GM23338 (cell line): ENCODE measurements at regions not wholly inside any gene's neighbourhood (a gene's known extent, or its start where the extent isn't known, plus 50 kb on each side); places are given as distances from the start of the nearest gene placed in this dataset.

ENCODE experiments used
- ATAC-seq: fragments of 200-7000 bp; cut with Tn5 transposase; 3 replicates; pipeline ENCODE4 v1.9.1; 2020
- DNase-seq: peaks from one replicate; pipeline ENCODE4 v3.0.0-alpha.2; 2015; ENCODE audit warnings: low spot score
- H2AFZ ChIP-seq: fragments of 200-600 bp; sonication (generic); 2 replicates; pipeline ENCODE4 v1.8.0; 2016; ENCODE audit warnings: antibody characterized with exemption, mild to moderate bottlenecking, moderate library complexity
- H3F3A ChIP-seq: fragments of 200-600 bp; sonication (generic); replicated peaks from 2 replicates; pipeline ENCODE4 v1.8.0; 2017; ENCODE audit warnings: antibody characterized with exemption, mixed run types, low read depth
- H3K27ac ChIP-seq: fragments of 200-600 bp; sonication (generic); 2 replicates; pipeline ENCODE4 v1.6.1; 2016; ENCODE audit warnings: low read depth
- H3K27me3 ChIP-seq: fragments of 200-600 bp; sonication (generic); 2 replicates; pipeline ENCODE4 v1.8.0; 2016; ENCODE audit warnings: mild to moderate bottlenecking, mixed run types, moderate library complexity; ENCODE audit not compliant: insufficient read depth
- H3K36me3 ChIP-seq: fragments of 200-600 bp; sonication (generic); 2 replicates; pipeline ENCODE4 v1.8.0; 2016; ENCODE audit warnings: mild to moderate bottlenecking; ENCODE audit not compliant: insufficient read depth
- H3K4me1 ChIP-seq: fragments of 200-600 bp; sonication (generic); 2 replicates; pipeline ENCODE4 v1.8.0; 2016; ENCODE audit warnings: mild to moderate bottlenecking, moderate library complexity; ENCODE audit not compliant: insufficient read depth
- H3K4me2 ChIP-seq: fragments of 200-600 bp; sonication (generic); 2 replicates; pipeline ENCODE4 v1.7.1; 2017; ENCODE audit warnings: mixed run types
- H3K4me3 ChIP-seq: fragments of 200-600 bp; sonication (generic); 2 replicates; pipeline ENCODE4 v1.6.1; 2016; ENCODE audit warnings: mixed run types
- H3K79me2 ChIP-seq: fragments of 200-600 bp; sonication (generic); replicated peaks from 2 replicates; pipeline ENCODE4 v1.8.0; 2017; ENCODE audit warnings: mild to moderate bottlenecking; ENCODE audit not compliant: insufficient read depth
- H3K9me2 ChIP-seq: fragments of 200-600 bp; sonication (generic); 2 replicates; pipeline ENCODE4 v1.8.0; 2017; ENCODE audit not compliant: insufficient read depth
- H4K20me1 ChIP-seq: fragments of 200-600 bp; sonication (generic); replicated peaks from 2 replicates; pipeline ENCODE4 v1.8.0; 2017; ENCODE audit warnings: mild to moderate bottlenecking; ENCODE audit not compliant: insufficient read depth
- H3K27ac Mint-ChIP-seq: 2 replicates; pipeline ENCODE4 v1.8.0; 2020; ENCODE audit warnings: inconsistent platforms, mild to moderate bottlenecking, moderate library complexity, mixed read lengths
- H3K27me3 Mint-ChIP-seq: 3 replicates; pipeline ENCODE4 v1.8.0; 2022; ENCODE audit warnings: low read depth, mild to moderate bottlenecking, moderate library complexity, mixed read lengths, inconsistent platforms; ENCODE audit not compliant: insufficient read depth, poor library complexity
- H3K36me3 Mint-ChIP-seq: 3 replicates; pipeline ENCODE4 v1.8.0; 2021; ENCODE audit warnings: low read depth, mild to moderate bottlenecking, inconsistent platforms, moderate library complexity, mixed read lengths
- H3K4me1 Mint-ChIP-seq: 3 replicates; pipeline ENCODE4 v1.8.0; 2020; ENCODE audit warnings: mild to moderate bottlenecking, inconsistent platforms, mixed read lengths
- H3K4me3 Mint-ChIP-seq: 3 replicates; pipeline ENCODE4 v1.8.0; 2021; ENCODE audit warnings: moderate library complexity, mild to moderate bottlenecking, inconsistent platforms, mixed read lengths
- H3K9me3 Mint-ChIP-seq: 3 replicates; pipeline ENCODE4 v1.8.0; 2020; ENCODE audit warnings: moderate library complexity, mild to moderate bottlenecking, inconsistent platforms, mixed read lengths
- CREB1 ChIP-seq: fragments of 250-450 bp; sonication (Bioruptor Pico); IDR thresholded peaks from 2 replicates; pipeline ENCODE4 v1.5.0; 2020; ENCODE audit warnings: low read depth, mild to moderate bottlenecking, moderate library complexity
- ETS1 ChIP-seq: IDR thresholded peaks from 2 replicates; pipeline ENCODE4 v1.6.1; 2016; ENCODE audit warnings: antibody characterized with exemption
- EZH2 ChIP-seq: fragments of 200-600 bp; sonication (generic); IDR thresholded peaks from one replicate; pipeline ENCODE4 v1.8.0; 2017; ENCODE audit warnings: antibody characterized with exemption, mild to moderate bottlenecking, low read depth; ENCODE audit not compliant: unreplicated experiment
- EZH2phosphoT487 ChIP-seq: fragments of 200-600 bp; sonication (generic); IDR thresholded peaks from one replicate; pipeline ENCODE4 v1.8.1; 2018; ENCODE audit warnings: antibody characterized with exemption; ENCODE audit not compliant: unreplicated experiment
- JUNB ChIP-seq: IDR thresholded peaks from one replicate; pipeline ENCODE4 v1.6.1; 2016; ENCODE audit warnings: antibody characterized with exemption; ENCODE audit not compliant: unreplicated experiment
- NANOG ChIP-seq: IDR thresholded peaks from 2 replicates; pipeline ENCODE4 v1.6.1; 2016; ENCODE audit warnings: antibody characterized with exemption, borderline replicate concordance
- POLR2AphosphoS5 ChIP-seq: IDR thresholded peaks from 2 replicates; pipeline ENCODE4 v1.6.1; 2016; ENCODE audit warnings: antibody characterized with exemption, low read depth
- STAT1 ChIP-seq: IDR thresholded peaks from one replicate; pipeline ENCODE4 v1.6.1; 2016; ENCODE audit warnings: antibody characterized with exemption; ENCODE audit not compliant: unreplicated experiment
- ZNF114 ChIP-seq: fragments of 250-450 bp; sonication (Bioruptor Pico); IDR thresholded peaks from 2 replicates; pipeline ENCODE4 v1.5.0; 2020; ENCODE audit warnings: mild to moderate bottlenecking, moderate library complexity
- ZNF331 ChIP-seq: fragments of 250-450 bp; sonication (Bioruptor Pico); IDR thresholded peaks from 2 replicates; pipeline ENCODE4 v1.5.0; 2020; ENCODE audit warnings: low read depth, mild to moderate bottlenecking, moderate library complexity
- TF ChIP-seq, protein P1 (sequence below): fragments of 250-450 bp; sonication (Bioruptor Pico); IDR thresholded peaks from 2 replicates; pipeline ENCODE4 v1.5.0; 2020; ENCODE audit warnings: mild to moderate bottlenecking, moderate library complexity
- TF ChIP-seq, protein P2 (sequence below): IDR thresholded peaks from one replicate; pipeline ENCODE4 v1.6.1; 2018; ENCODE audit warnings: antibody characterized with exemption; ENCODE audit not compliant: unreplicated experiment
- TF ChIP-seq, protein P3 (sequence below), 2 experiments: fragments of 200-600 bp in 1 of 2; sonication (generic) in 1 of 2; conservative IDR thresholded peaks; 2 replicates each; pipeline versions ENCODE4 v1.5.1 to v1.6.1; 2016 to 2017; ENCODE audit warnings: antibody characterized with exemption in 2 of 2, low read depth in 2 of 2, mild to moderate bottlenecking in 2 of 2, moderate library complexity in 1 of 2

DNA sequence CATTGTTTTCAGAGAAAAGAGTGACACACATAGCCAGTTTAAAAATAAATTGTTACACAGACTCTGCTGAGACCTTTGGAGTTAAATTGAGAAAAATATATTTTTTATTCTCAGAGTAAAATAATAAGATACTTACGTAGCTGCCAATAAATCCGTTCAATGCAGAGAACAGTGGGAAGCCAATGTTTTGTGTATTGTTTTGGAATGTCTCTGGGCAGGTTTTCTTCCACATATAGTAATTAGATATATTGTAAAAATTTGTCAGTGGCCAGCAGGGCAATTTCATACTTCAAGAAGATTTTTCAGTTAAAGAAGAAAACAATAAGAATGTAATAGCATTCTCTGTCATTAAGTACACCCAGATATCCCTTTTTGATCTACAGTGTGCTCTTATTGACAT lies 999.5 kb upstream of the INTU start:
- no peaks in the 10 kb centered on the region for H3F3A ChIP-seq
- no peaks in the 10 kb centered on the region for H3K4me1 ChIP-seq
- no peaks in the 10 kb centered on the region for H3K27me3 ChIP-seq
- no peak for DNase-seq
- no peak overlapping the region for H2AFZ ChIP-seq
- no peaks in the 10 kb centered on the region for H3K79me2 ChIP-seq
- H3K36me3 Mint-ChIP-seq, result no peaks in the 10 kb centered on the region
- H4K20me1 ChIP-seq, result no peaks in the 10 kb centered on the region
- H3K4me1 Mint-ChIP-seq, result no peaks in the 10 kb centered on the region
- no peaks in the 10 kb centered on the region for H3K36me3 ChIP-seq
- ATAC-seq, result no peak
- 0 out of 2 replicates have a peak, but pooled peaks cover 4% of the 10 kb centered on the region for H3K9me2 ChIP-seq
- H3K27me3 Mint-ChIP-seq, result no peaks in the 10 kb centered on the region
- no peak overlapping the region for H3K4me3 ChIP-seq
- TF ChIP-seq EZH2phosphoT487 (no peak), NANOG (no peak), CREB1 (CRISPR knock-in tag) (no peak), ETS1 (no peak), POLR2AphosphoS5 (no peak), JUNB (no peak), ZNF114 (no peak), ZNF331 (CRISPR knock-in tag) (no peak), EZH2 (no peak), STAT1 (no peak)
- TF ChIP-seq, protein P1, sequence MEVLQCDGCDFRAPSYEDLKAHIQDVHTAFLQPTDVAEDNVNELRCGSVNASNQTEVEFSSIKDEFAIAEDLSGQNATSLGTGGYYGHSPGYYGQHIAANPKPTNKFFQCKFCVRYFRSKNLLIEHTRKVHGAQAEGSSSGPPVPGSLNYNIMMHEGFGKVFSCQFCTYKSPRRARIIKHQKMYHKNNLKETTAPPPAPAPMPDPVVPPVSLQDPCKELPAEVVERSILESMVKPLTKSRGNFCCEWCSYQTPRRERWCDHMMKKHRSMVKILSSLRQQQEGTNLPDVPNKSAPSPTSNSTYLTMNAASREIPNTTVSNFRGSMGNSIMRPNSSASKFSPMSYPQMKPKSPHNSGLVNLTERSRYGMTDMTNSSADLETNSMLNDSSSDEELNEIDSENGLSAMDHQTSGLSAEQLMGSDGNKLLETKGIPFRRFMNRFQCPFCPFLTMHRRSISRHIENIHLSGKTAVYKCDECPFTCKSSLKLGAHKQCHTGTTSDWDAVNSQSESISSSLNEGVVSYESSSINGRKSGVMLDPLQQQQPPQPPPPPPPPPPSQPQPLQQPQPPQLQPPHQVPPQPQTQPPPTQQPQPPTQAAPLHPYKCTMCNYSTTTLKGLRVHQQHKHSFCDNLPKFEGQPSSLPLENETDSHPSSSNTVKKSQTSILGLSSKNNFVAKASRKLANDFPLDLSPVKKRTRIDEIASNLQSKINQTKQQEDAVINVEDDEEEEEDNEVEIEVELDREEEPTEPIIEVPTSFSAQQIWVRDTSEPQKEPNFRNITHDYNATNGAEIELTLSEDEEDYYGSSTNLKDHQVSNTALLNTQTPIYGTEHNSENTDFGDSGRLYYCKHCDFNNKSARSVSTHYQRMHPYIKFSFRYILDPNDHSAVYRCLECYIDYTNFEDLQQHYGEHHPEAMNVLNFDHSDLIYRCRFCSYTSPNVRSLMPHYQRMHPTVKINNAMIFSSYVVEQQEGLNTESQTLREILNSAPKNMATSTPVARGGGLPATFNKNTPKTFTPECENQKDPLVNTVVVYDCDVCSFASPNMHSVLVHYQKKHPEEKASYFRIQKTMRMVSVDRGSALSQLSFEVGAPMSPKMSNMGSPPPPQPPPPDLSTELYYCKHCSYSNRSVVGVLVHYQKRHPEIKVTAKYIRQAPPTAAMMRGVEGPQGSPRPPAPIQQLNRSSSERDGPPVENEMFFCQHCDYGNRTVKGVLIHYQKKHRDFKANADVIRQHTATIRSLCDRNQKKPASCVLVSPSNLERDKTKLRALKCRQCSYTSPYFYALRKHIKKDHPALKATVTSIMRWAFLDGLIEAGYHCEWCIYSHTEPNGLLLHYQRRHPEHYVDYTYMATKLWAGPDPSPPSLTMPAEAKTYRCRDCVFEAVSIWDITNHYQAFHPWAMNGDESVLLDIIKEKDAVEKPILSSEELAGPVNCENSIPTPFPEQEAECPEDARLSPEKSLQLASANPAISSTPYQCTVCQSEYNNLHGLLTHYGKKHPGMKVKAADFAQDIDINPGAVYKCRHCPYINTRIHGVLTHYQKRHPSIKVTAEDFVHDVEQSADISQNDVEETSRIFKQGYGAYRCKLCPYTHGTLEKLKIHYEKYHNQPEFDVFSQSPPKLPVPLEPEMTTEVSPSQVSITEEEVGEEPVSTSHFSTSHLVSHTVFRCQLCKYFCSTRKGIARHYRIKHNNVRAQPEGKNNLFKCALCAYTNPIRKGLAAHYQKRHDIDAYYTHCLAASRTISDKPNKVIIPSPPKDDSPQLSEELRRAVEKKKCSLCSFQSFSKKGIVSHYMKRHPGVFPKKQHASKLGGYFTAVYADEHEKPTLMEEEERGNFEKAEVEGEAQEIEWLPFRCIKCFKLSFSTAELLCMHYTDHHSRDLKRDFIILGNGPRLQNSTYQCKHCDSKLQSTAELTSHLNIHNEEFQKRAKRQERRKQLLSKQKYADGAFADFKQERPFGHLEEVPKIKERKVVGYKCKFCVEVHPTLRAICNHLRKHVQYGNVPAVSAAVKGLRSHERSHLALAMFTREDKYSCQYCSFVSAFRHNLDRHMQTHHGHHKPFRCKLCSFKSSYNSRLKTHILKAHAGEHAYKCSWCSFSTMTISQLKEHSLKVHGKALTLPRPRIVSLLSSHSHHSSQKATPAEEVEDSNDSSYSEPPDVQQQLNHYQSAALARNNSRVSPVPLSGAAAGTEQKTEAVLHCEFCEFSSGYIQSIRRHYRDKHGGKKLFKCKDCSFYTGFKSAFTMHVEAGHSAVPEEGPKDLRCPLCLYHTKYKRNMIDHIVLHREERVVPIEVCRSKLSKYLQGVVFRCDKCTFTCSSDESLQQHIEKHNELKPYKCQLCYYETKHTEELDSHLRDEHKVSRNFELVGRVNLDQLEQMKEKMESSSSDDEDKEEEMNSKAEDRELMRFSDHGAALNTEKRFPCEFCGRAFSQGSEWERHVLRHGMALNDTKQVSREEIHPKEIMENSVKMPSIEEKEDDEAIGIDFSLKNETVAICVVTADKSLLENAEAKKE (CRISPR knock-in tag), result no peak
- TF ChIP-seq, protein P2, sequence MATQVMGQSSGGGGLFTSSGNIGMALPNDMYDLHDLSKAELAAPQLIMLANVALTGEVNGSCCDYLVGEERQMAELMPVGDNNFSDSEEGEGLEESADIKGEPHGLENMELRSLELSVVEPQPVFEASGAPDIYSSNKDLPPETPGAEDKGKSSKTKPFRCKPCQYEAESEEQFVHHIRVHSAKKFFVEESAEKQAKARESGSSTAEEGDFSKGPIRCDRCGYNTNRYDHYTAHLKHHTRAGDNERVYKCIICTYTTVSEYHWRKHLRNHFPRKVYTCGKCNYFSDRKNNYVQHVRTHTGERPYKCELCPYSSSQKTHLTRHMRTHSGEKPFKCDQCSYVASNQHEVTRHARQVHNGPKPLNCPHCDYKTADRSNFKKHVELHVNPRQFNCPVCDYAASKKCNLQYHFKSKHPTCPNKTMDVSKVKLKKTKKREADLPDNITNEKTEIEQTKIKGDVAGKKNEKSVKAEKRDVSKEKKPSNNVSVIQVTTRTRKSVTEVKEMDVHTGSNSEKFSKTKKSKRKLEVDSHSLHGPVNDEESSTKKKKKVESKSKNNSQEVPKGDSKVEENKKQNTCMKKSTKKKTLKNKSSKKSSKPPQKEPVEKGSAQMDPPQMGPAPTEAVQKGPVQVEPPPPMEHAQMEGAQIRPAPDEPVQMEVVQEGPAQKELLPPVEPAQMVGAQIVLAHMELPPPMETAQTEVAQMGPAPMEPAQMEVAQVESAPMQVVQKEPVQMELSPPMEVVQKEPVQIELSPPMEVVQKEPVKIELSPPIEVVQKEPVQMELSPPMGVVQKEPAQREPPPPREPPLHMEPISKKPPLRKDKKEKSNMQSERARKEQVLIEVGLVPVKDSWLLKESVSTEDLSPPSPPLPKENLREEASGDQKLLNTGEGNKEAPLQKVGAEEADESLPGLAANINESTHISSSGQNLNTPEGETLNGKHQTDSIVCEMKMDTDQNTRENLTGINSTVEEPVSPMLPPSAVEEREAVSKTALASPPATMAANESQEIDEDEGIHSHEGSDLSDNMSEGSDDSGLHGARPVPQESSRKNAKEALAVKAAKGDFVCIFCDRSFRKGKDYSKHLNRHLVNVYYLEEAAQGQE, result no peak
- TF ChIP-seq, protein P3, sequence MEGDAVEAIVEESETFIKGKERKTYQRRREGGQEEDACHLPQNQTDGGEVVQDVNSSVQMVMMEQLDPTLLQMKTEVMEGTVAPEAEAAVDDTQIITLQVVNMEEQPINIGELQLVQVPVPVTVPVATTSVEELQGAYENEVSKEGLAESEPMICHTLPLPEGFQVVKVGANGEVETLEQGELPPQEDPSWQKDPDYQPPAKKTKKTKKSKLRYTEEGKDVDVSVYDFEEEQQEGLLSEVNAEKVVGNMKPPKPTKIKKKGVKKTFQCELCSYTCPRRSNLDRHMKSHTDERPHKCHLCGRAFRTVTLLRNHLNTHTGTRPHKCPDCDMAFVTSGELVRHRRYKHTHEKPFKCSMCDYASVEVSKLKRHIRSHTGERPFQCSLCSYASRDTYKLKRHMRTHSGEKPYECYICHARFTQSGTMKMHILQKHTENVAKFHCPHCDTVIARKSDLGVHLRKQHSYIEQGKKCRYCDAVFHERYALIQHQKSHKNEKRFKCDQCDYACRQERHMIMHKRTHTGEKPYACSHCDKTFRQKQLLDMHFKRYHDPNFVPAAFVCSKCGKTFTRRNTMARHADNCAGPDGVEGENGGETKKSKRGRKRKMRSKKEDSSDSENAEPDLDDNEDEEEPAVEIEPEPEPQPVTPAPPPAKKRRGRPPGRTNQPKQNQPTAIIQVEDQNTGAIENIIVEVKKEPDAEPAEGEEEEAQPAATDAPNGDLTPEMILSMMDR (conservative IDR thresholded peaks at IDR 0.05; ENCODE audit: low read depth in 2 of 2), result no peak
- H3K27ac ChIP-seq, result no peak overlapping the region
- no peaks in the 10 kb centered on the region; the same call in 2 of the 3 replicates for H3K9me3 Mint-ChIP-seq
- H3K4me3 Mint-ChIP-seq, result no peak overlapping the region
- no peak overlapping the region for H3K4me2 ChIP-seq
- H3K27ac Mint-ChIP-seq, result no peak overlapping the region
